Neural cell (in vitro differentiated cells): ENCODE measurements at regions not wholly inside any gene's neighbourhood (a gene's known extent, or its start where the extent isn't known, plus 50 kb on each side); places are given as distances from the start of the nearest gene placed in this dataset.

Source experiments
- H2AFZ ChIP-seq: fragments of 200-600, 300-800 bp; sonication (generic), shearing (Covaris generic); 2 replicates; pipeline ENCODE4 v1.6.0; 2014; ENCODE audit warnings: low read depth, mild to moderate bottlenecking, antibody characterized with exemption, low read length, moderate library complexity
- H3F3A ChIP-seq: fragments of 200-600 bp; shearing (Covaris generic); 2 replicates; pipeline ENCODE4 v1.6.1; 2016; ENCODE audit warnings: mild to moderate bottlenecking, moderate library complexity, mixed read lengths, antibody characterized with exemption, low read length; ENCODE audit not compliant: insufficient read depth, poor library complexity, severe bottlenecking
- H3K27ac ChIP-seq: fragments of 200-600, 300-800 bp; sonication (generic), shearing (Covaris generic); 2 replicates; pipeline ENCODE4 v1.5.1; 2014; ENCODE audit warnings: mild to moderate bottlenecking, low read length, moderate library complexity
- H3K27me3 ChIP-seq: fragments of 300-800, 200-600 bp; sonication (generic), shearing (Covaris generic); 2 replicates; pipeline ENCODE4 v1.6.0; 2014; ENCODE audit warnings: mild to moderate bottlenecking, low read depth, low read length, moderate library complexity; ENCODE audit not compliant: insufficient read depth
- H3K36me3 ChIP-seq: fragments of 300-800, 200-600 bp; sonication (generic), shearing (Covaris generic); 2 replicates; pipeline ENCODE4 v1.5.1; 2014; ENCODE audit warnings: mild to moderate bottlenecking, antibody characterized with exemption, low read length, moderate library complexity; ENCODE audit not compliant: insufficient read depth
- H3K4me2 ChIP-seq: fragments of 300-800, 200-600 bp; sonication (generic), shearing (Covaris generic); 2 replicates; pipeline ENCODE4 v1.6.0; 2014; ENCODE audit warnings: mild to moderate bottlenecking, low read length
- H3K4me3 ChIP-seq: fragments of 300-800, 200-600 bp; sonication (generic), shearing (Covaris generic); 2 replicates; pipeline ENCODE4 v1.5.1; 2014; ENCODE audit warnings: mild to moderate bottlenecking, low read length, moderate library complexity
- H3K79me2 ChIP-seq: fragments of 200-600 bp; shearing (Covaris generic); replicated peaks from 2 replicates; pipeline ENCODE4 v1.6.0; 2014; ENCODE audit warnings: mild to moderate bottlenecking, low read length, moderate library complexity; ENCODE audit not compliant: insufficient read depth
- H3K9ac ChIP-seq: fragments of 300-800, 200-600 bp; sonication (generic), shearing (Covaris generic); 2 replicates; pipeline ENCODE4 v1.6.1; 2016; ENCODE audit warnings: mild to moderate bottlenecking, low read length, mixed read lengths
- H3K9me2 ChIP-seq: fragments of 200-600 bp; shearing (Covaris generic); 2 replicates; pipeline ENCODE4 v1.6.1; 2016; ENCODE audit warnings: mild to moderate bottlenecking, low read length, mixed read lengths; ENCODE audit not compliant: insufficient read depth
- H3K9me3 ChIP-seq: fragments of 200-600, 300-800 bp; sonication (generic), shearing (Covaris generic); 2 replicates; pipeline ENCODE4 v1.6.1; 2016; ENCODE audit warnings: mild to moderate bottlenecking, mixed run types, low read length, moderate library complexity, mixed read lengths
- H4K20me1 ChIP-seq: fragments of 200-600 bp; shearing (Covaris generic); 2 replicates; pipeline ENCODE4 v1.6.1; 2016; ENCODE audit warnings: mild to moderate bottlenecking, mixed run types; ENCODE audit not compliant: insufficient read depth
- EP300 ChIP-seq: fragments of 450-650 bp; conservative IDR thresholded peaks from 2 replicates; pipeline ENCODE4 v1.6.1; 2014; ENCODE audit warnings: antibody characterized with exemption, mild to moderate bottlenecking, moderate library complexity; ENCODE audit not compliant: poor library complexity, severe bottlenecking
- EZH2 ChIP-seq: fragments of 200-600, 300-800 bp; shearing (Covaris generic), sonication (generic); IDR thresholded peaks from 2 replicates; pipeline ENCODE4 v1.6.1; 2014; ENCODE audit warnings: antibody characterized with exemption, low read length, borderline replicate concordance, mild to moderate bottlenecking; ENCODE audit not compliant: insufficient read depth, poor library complexity, severe bottlenecking
- MXI1 ChIP-seq: fragments of 450-650 bp; conservative IDR thresholded peaks from 2 replicates; pipeline ENCODE4 v1.6.1; 2014; ENCODE audit warnings: antibody characterized with exemption, mild to moderate bottlenecking; ENCODE audit not compliant: poor library complexity, severe bottlenecking
- POLR2AphosphoS5 ChIP-seq: IDR thresholded peaks from 2 replicates; pipeline ENCODE4 v1.6.1; 2012
- RAD21 ChIP-seq: fragments of 450-650 bp; conservative IDR thresholded peaks from 2 replicates; pipeline ENCODE4 v1.6.1; 2014; ENCODE audit warnings: antibody characterized with exemption, mild to moderate bottlenecking, moderate library complexity
- SMC3 ChIP-seq: fragments of 450-650 bp; conservative IDR thresholded peaks from 2 replicates; pipeline ENCODE4 v1.6.1; 2014; ENCODE audit warnings: antibody characterized with exemption, mild to moderate bottlenecking, moderate library complexity; ENCODE audit not compliant: poor library complexity
- TAF1 ChIP-seq: IDR thresholded peaks from 2 replicates; pipeline ENCODE4 v1.6.1; 2012; ENCODE audit warnings: low read depth
- TF ChIP-seq, protein P1 (sequence below): fragments of 450-650 bp; IDR thresholded peaks from 2 replicates; pipeline ENCODE4 v1.5.1; 2014; ENCODE audit warnings: antibody characterized with exemption, mild to moderate bottlenecking, moderate library complexity; ENCODE audit not compliant: poor library complexity, severe bottlenecking
- TF ChIP-seq, protein P2 (sequence below): IDR thresholded peaks from 2 replicates; pipeline ENCODE4 v1.6.1; 2012; ENCODE audit warnings: borderline replicate concordance

DNA sequence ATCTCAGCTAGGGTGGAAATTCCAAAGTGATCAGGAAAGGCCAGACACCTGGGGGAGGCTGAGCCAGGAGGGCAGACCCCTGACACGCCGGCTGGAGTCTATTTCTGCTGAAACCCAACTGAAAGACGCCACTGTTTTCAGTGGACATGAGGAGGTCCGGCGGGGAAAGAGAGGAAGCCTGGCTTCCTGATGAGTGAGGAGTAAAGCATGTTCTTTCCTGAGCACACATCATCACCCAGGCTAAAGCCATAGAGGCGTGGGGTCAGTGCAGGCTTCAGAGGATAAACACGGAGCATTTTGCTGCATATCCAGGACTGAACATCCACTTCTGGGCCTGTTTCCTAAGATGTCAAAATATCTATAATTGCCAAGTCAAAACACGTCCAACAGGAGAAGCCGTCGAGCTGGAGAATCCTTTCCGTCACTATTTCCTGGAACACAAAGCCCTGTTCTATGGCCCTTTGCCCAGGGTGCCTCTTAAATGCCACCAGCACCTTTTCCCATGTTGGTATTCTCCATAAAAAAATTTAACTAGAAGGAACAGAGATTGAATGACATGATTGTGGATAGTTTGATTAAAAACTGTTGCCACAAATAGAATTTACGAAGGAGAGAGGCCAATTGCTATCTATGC is 597.9 kb upstream of the ADAMTS16 start:
- Histone ChIP-seq H3F3A (no peaks in the 10 kb centered on the region), H3K9me2 (no peaks in the 10 kb centered on the region), H2AFZ (no peak overlapping the region), H3K27ac (no peak overlapping the region), H3K9ac (no peak overlapping the region), H3K36me3 (no peaks in the 10 kb centered on the region), H3K79me2 (no peaks in the 10 kb centered on the region), H3K27me3 (peaks cover 22% of the 10 kb centered on the region), H3K9me3 (no peaks in the 10 kb centered on the region), H4K20me1 (no peaks in the 10 kb centered on the region), H3K4me3 (no peak overlapping the region), H3K4me2 (no peak overlapping the region)
- TF ChIP-seq SMC3 (no peak), EZH2 (no peak), POLR2AphosphoS5 (no peak), EP300 (no peak)
- TF ChIP-seq, protein P1, sequence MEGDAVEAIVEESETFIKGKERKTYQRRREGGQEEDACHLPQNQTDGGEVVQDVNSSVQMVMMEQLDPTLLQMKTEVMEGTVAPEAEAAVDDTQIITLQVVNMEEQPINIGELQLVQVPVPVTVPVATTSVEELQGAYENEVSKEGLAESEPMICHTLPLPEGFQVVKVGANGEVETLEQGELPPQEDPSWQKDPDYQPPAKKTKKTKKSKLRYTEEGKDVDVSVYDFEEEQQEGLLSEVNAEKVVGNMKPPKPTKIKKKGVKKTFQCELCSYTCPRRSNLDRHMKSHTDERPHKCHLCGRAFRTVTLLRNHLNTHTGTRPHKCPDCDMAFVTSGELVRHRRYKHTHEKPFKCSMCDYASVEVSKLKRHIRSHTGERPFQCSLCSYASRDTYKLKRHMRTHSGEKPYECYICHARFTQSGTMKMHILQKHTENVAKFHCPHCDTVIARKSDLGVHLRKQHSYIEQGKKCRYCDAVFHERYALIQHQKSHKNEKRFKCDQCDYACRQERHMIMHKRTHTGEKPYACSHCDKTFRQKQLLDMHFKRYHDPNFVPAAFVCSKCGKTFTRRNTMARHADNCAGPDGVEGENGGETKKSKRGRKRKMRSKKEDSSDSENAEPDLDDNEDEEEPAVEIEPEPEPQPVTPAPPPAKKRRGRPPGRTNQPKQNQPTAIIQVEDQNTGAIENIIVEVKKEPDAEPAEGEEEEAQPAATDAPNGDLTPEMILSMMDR = no peak

DNA sequence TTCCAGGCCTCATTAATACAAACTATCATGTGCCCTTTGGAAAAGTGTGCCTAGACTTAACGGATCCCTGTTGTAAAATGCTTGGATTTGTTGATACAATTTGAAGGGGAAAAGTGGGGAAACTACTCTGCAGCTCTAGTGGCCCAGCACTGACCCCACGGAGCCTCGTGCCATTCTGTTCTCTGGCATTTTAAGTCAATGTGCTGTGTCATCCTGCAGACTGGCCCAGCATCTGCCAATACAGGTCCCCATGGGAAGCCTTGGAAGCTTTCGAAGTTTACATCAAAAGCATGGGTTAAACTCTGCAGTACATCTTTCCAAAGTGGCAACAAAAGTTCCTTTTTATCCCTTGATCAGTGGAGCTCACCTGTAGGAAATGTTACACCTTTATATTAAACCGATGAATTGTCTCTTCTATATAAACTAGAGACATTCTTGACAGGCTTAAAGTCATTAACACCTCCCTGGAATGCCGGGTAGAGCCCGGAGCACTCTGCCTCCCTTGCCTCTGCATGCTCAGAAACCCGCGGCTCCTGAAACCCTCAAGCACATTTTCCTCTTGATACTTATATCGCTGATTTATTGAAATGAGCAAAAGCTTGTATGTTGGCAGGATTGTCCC is 596.0 kb upstream of the ADAMTS16 start:
- H3K27ac ChIP-seq = no peak overlapping the region
- H3K4me3 ChIP-seq = no peak overlapping the region
- H3K79me2 ChIP-seq = no peaks in the 10 kb centered on the region
- H3F3A ChIP-seq = no peaks in the 10 kb centered on the region
- H2AFZ ChIP-seq = no peak overlapping the region
- no peak overlapping the region for H3K9ac ChIP-seq
- no peaks in the 10 kb centered on the region for H3K36me3 ChIP-seq
- no peak overlapping the region for H3K4me2 ChIP-seq
- H4K20me1 ChIP-seq = no peaks in the 10 kb centered on the region
- no peak for TF ChIP-seq RAD21
- no peak for TF ChIP-seq MXI1
- TF ChIP-seq POLR2AphosphoS5 = no peak
- TF ChIP-seq SMC3 = no peak
- no peak for TF ChIP-seq EP300
- TF ChIP-seq, protein P1 = no peak
- no peak for TF ChIP-seq TAF1
- TF ChIP-seq EZH2 = no peak
- TF ChIP-seq, protein P2, sequence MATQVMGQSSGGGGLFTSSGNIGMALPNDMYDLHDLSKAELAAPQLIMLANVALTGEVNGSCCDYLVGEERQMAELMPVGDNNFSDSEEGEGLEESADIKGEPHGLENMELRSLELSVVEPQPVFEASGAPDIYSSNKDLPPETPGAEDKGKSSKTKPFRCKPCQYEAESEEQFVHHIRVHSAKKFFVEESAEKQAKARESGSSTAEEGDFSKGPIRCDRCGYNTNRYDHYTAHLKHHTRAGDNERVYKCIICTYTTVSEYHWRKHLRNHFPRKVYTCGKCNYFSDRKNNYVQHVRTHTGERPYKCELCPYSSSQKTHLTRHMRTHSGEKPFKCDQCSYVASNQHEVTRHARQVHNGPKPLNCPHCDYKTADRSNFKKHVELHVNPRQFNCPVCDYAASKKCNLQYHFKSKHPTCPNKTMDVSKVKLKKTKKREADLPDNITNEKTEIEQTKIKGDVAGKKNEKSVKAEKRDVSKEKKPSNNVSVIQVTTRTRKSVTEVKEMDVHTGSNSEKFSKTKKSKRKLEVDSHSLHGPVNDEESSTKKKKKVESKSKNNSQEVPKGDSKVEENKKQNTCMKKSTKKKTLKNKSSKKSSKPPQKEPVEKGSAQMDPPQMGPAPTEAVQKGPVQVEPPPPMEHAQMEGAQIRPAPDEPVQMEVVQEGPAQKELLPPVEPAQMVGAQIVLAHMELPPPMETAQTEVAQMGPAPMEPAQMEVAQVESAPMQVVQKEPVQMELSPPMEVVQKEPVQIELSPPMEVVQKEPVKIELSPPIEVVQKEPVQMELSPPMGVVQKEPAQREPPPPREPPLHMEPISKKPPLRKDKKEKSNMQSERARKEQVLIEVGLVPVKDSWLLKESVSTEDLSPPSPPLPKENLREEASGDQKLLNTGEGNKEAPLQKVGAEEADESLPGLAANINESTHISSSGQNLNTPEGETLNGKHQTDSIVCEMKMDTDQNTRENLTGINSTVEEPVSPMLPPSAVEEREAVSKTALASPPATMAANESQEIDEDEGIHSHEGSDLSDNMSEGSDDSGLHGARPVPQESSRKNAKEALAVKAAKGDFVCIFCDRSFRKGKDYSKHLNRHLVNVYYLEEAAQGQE = no peak
- peaks cover 25% of the 10 kb centered on the region for H3K27me3 ChIP-seq
- H3K9me2 ChIP-seq = no peaks in the 10 kb centered on the region
- no peaks in the 10 kb centered on the region for H3K9me3 ChIP-seq
